Stimulated activated CD4-positive, alpha-beta T cell treated with anti-CD3 and anti-CD28 coated beads, Interleukin-4, amount 100 ng/mL, for 4 hours (primary cell): ENCODE measurements at regions not wholly inside any gene's neighbourhood (a gene's known extent, or its start where the extent isn't known, plus 50 kb on each side); places are given as distances from the start of the nearest gene placed in this dataset.
A peak's percentile ranks its signal among the peaks of the same experiment; 100 is the strongest.

Source experiments
- DNase-seq, 2 experiments: peaks; one replicate each; pipeline ENCODE4 v3.0.0-alpha.2; 2020

DNA sequence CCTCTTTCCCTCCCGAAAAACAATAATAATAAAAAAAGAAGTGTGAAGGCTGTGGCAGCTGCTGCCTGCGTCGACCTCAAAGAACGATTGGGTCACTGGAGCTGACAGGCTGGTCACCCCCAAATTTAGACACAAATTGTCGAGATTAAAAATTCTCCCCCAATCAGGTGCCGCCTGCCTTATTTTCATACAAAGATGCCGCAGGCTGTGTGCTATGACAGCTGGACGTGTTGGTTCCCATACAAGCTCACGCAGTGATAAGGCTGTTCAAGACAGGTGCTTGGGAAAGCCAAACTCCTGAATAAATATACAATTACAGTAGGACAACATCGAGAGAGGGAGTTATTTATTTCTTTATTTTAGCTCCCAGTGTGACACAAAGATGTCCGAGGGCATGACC, 1041.8 kb downstream of the VRK1 start:
- no peak for DNase-seq

DNA sequence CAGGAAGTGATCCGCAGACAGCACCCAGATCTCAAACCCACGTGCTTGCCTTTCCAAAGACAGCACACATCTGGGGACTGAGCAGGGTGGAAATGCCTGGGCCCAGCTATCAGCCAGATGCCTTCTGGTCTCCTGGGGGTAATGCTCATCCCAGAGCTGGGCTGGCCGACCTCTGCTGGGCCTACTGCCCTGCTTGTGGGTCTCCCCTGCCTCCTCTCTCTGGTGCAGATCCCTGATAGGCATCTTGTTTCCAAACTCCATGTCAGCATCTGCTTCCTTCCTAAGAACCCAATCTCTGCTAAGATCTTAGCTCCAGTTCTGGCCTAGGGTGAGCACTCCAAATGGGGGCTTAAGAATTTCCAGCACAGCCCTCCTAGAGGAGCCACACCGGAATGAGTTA, 1043.0 kb downstream of the VRK1 start:
- DNase-seq = no peak

DNA sequence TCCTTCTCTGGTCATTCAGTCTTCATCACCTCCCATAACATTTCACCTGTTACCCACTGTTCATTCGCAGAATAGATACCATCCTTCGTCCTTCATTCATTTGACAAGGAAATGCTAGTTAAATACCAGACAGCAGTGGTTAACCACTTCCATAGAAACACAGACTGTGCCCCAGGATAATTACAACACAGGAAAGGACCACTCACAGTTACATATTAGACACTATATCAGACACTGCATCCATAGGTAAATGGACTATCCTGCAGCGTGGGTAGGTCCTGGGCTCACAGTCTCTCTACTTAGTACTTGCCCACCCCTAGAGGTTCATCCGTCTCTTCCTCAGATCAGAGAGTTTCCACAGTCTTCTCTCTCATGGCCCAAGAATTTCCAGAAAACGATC, 1044.6 kb downstream of the VRK1 start:
- no peak for DNase-seq

DNA sequence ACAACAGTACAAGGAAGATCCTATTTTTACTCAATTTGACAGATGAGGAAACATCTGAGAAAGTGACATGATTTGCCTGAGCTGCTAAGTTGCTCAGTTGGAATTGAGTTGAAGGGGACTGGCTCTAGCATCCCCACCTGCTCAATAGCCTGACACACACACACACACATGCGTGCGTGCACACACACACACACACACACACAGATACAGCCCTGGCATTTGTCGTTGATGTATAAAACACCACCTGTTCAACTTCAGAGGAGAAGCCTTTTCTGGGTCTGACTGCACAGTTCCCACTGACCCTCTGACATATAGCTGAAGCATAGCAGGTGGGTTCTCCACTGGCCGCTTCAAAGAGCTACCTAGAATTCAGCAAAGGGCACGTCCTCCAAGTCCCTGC, 1045.9 kb downstream of the VRK1 start:
- no peak for DNase-seq

GRCh38 chr14:97844042-97844441, 1046.9 kb downstream of the VRK1 start:
- DNase-seq = no peak

DNA sequence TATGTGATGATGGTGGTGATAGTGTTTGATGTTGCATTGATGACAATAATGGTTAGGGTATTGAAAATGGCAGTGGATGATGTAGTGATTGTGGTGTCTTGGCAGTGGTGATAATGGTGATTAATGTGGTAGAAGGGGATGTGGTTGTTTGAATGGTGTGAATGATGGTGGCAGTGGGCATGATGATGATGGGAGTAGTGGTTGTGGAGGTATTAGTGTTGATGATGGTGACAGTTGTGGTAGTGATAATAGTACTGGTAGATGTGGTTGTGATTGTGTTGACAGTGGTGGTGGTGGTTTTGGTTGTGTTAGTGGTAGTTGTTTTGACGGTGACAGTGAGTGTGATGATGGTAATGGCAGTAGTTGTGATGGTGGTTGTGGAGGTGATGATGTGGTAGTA, 1049.0 kb downstream of the VRK1 start:
- no peak for DNase-seq

DNA sequence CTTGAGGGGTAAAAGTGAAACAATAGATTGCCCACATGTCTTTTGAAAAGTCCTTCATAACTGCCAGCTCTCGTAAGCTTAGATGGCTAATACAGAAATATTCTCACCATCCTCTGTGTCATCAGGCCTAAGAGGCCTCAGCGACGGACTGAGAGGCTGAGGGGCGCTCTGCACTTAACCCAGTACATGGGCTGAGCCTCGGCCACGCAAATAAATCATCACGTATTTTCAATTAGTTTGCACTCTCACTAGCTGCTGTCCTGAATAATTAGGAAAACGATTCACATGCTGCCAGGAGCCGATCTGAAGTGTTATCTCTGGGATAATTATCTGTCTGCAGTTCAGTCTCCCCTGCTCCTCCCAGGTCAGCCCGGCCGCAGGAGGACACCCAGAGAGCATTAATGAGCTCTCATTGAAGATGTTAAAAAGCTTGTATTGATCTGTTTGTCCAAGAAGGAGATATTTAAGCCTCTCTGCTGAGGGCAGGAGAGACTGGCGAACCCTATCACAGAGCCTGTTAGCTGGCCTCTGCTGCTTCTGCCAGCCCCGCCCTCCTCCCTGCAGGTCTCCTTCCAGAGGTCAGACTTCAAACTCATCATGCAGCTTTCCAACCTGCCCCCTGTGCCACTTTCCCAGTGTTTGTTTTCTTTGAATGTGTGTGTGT, 1051.3 kb downstream of the VRK1 start:
- no peak for DNase-seq

DNA sequence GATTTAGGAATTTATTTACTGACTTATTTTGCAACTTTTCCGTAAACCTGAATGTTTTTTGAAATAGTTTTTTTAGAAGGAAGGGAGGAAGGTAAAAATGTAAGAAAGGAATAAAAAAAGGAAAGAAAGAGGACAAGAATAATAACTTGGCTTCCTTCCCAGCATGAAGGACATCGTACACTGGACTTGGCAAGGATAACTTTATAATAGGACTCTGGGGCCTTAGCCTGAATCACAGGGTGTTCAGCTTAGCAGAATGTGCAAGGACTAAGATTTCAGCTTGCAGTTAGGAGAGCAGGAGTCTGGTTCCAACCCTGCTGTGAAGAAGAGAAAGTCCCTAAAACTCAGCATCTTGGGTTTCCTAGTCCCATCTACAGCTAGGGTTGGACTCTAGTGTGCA, 1053.3 kb downstream of the VRK1 start:
- DNase-seq = no peak

DNA sequence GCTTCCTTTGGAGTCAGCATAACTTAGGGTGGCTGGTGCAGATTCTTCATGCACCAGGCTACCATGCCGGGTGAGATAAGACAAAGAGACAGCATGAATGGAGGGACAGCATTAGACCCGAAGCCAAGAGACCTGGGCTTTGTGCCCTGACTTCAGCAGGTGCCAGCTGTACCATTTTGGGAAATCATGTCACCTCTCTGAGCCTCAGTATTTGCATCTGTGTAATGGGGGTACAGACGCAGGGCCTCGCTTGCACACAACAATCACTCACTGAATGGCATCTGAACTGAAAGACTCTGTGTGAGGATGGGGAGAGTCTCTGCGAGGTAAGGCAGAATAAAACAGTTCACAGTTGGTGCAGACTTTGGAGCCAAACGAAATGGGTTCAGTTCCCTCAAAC, 1053.7 kb downstream of the VRK1 start:
- DNase-seq = no peak

DNA sequence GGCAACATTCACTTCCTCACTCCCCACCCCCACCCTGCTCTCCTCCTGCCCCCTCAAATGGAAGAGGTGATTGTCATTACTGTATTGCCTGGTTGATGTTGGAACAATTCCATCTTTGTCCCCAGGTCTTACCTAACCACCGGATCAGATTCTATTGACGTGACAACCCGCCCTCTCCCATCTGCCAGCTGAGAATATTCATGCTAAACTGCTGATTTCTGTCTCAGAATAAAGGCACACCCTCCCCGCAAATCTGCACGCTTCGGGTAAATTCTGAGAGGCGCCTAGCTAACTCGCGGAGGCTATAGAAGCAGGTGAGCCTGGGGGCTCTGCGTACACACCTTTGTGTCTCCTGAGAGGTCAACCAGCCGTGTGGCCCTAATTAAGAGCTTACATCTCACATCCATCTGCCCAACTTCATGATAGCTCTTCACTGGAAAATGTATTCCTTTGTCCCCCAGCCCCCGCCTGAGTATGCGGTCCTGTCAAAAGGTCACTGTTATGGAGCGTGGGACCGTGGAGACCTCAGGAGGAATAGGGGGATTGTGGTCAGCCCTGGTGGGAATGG, 1054.3 kb downstream of the VRK1 start:
- DNase-seq = no peak

DNA sequence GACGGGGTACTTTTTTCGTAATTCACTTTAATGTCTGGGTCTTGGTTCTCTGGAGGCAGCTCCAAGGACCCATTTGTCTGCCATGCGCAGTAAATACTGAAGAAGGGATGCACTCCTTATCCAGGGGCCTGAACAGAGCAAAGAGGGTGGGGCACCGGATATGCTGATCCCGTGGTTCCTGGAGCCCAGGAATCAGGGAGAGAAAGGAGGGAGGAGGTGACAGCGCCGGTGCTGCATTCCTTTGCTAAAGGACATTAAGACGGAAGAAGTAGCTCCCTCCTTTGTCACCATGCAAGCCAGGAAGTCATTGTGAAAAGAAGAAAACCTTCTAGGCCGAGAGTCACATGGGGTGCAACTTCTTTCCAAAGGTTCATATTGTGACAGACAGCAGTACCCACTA, 1057.7 kb downstream of the VRK1 start:
- no peak for DNase-seq

GRCh38 chr14:97866195-97866594, 1069.0 kb downstream of the VRK1 start:
- no peak for DNase-seq

- no peak for DNase-seq
Observed at GRCh38 chr14:97866664-97867063, 1069.5 kb downstream of the VRK1 start.

DNA sequence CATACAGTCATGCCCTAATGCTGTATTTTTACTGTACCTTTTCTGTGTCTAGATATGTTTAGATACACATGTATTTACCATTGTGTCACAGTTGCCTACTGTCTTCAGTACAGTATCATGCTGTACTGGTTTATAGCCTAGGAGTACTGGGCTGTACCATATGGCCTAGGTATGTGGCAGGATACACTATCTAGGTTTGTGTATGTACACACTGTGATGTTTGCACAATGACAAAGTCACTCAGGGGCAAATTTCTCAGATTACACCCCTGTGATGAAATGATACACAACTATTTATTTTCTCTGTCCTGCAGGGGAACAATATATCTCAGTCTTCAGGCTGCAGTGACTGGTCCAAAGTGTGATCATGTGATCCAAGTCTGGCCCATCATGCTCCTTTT, 1076.1 kb downstream of the VRK1 start:
- no peak for DNase-seq

DNA sequence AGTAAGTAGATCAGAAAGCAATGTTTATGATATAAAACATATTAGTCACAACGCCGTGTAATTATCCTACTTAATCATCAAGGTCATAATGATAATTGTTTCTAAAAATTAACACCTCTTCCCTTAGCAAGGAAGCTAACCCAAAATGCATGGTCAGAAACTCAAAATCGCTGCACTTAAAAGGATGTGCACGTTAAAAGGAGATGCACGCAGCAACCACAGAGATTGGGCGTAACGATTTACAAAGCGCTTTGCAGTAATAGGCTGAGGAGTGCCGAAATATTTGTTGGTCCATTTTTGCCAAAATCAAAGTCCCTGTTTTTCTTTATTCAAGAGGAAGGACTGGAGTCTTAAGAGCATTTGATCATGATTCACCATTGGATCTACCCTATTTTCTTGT, 1077.2 kb downstream of the VRK1 start:
- no peak for DNase-seq

GRCh38 chr14:97878206-97878605, 1081.0 kb downstream of the VRK1 start:
- DNase-seq = no peak

DNA sequence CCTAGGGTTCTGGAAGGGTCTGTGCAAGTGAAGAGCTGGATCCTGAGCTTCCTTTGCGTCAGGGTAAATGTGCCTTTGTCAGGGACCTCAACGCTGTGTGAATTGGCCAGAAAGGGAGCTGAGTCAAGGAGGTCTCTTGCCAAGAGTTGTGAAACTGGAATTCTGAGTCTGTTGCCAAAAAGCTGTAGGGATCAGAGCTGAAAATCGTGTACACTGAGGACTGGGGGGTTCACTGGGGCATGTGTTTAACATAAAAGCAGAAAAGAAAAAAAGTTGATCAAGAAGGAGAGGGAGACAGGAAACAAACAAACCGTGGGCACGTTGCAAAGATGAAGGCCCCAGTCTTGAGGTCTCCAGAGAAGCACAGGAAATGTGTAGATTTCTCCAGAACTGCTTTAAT, 1081.5 kb downstream of the VRK1 start:
- peak in 1 of 2 experiments; percentile 26 for DNase-seq

GRCh38 chr14:97887690-97888089, 1090.5 kb downstream of the VRK1 start:
- DNase-seq = no peak

DNA sequence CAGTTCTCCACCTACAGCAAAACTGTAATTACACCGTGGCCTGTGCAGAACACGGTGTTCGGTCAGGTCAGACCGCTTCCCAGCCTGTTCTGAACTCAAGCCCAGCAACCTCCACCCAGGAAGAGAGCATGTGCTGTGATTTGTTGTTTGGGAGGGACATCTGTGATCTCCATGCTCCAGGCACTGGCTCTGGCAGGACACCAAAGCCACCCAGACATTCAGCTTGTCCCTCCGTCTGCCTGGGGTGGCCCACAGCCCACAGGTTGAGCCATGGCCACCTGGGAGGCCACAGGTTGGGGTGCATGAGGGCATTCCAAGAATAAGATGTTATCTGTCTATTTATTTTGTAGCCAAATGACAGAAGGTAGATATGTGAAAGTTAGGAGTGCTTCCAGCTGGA, 1091.1 kb downstream of the VRK1 start:
- DNase-seq = no peak

GRCh38 chr14:97891515-97891914, 1094.3 kb downstream of the VRK1 start:
- no peak for DNase-seq

GRCh38 chr14:97894552-97894951, 1097.4 kb downstream of the VRK1 start:
- DNase-seq = no peak

GRCh38 chr14:97900196-97900854, 1103.1 kb downstream of the VRK1 start:
- no peak for DNase-seq

DNA sequence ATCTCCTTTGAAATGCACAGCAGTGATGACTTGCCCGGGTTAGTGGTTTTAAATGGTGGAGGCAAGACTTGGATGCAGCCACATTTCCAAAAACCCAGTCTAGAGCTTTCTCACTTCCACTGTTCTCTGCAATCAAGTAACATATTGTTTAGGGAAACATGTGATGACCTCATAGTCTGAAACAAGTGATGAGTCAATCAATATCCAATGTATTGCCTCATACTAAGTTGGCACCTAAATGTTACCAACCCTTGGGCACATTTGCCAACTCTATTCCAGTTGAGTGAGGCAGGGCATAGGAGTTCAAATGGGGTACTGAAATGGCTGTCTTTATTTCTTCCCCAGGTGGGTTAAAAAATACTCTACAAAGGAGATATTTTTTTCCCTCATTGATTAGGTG, 1105.4 kb downstream of the VRK1 start:
- no peak for DNase-seq

DNA sequence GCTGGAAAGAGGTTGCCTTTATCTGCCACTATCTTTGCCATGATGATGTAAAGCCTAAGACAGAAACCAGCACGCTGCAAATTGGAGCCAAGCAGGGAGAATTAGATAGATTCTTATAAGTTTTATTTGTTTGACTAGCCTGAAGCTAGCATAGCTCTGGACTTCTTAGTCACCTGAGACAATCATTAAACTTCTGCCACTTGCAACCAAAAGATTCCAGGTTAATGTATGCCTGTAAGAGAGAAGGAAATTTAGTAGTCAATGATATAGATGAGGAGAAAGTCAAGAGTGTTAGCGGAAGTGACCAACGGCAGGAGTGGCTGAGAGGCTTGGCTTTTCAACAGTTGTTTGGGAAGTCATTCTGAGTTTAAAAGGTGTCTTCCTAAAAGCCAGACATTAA, 1106.6 kb downstream of the VRK1 start:
- no peak for DNase-seq

DNA sequence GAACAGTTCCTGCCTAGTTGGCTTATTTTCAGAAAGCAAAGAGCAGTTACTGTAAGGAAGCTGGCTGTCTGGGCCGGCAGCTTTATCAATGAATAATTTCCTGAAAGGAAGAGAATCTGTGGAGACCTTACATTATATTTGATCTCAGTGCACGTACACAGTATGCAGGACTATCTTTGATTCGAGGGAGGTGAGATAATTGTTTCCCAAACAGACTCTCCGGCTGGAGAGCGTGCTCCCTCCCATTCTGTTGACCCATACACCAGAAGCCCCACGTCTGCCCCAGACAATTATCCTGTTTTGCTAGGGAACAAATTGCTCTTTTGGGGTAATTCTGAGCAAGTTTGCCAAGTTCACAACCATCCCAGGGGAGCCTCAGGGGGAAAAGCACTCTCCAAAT, 1115.0 kb downstream of the VRK1 start:
- DNase-seq = no peak
